Cardiac muscle cell (in vitro differentiated cells and primary cell): ENCODE measurements at regions not wholly inside any gene's neighbourhood (a gene's known extent, or its start where the extent isn't known, plus 50 kb on each side); places are given as distances from the start of the nearest gene placed in this dataset.

Source experiments
- DNase-seq, 2 donors: peaks; one replicate each; pipeline versions ENCODE4 v3.0.0 to v3.0.0-alpha.2; 2010 to 2017; ENCODE audit warnings: low read depth in 1 of 2, low spot score in 1 of 2
- H3K27ac ChIP-seq: fragments of 200-600 bp; sonication (generic); 2 replicates; pipeline ENCODE4 v1.5.1; 2016
- H3K27me3 ChIP-seq: fragments of 200-600 bp; sonication (generic); 2 replicates; pipeline ENCODE4 v1.6.0; 2016; ENCODE audit warnings: control low read depth
- H3K36me3 ChIP-seq: fragments of 200-600 bp; sonication (generic); 2 replicates; pipeline ENCODE4 v1.5.1; 2016; ENCODE audit warnings: control low read depth
- H3K4me1 ChIP-seq: fragments of 200-600 bp; sonication (generic); 2 replicates; pipeline ENCODE4 v1.8.1; 2017; ENCODE audit warnings: low read depth, mild to moderate bottlenecking, mixed run types
- H3K4me3 ChIP-seq: fragments of 200-600 bp; sonication (generic); 2 replicates; pipeline ENCODE4 v1.5.1; 2016; ENCODE audit warnings: mild to moderate bottlenecking
- H3K9me3 ChIP-seq: fragments of 200-600 bp; sonication (generic); 2 replicates; pipeline ENCODE4 v1.5.1; 2017; ENCODE audit warnings: low read depth, mild to moderate bottlenecking, control low read depth
- TF ChIP-seq, protein P1 (sequence below): IDR thresholded peaks from 2 replicates; pipeline ENCODE4 v1.5.1; 2012; ENCODE audit warnings: low read depth, mild to moderate bottlenecking, low read length

DNA sequence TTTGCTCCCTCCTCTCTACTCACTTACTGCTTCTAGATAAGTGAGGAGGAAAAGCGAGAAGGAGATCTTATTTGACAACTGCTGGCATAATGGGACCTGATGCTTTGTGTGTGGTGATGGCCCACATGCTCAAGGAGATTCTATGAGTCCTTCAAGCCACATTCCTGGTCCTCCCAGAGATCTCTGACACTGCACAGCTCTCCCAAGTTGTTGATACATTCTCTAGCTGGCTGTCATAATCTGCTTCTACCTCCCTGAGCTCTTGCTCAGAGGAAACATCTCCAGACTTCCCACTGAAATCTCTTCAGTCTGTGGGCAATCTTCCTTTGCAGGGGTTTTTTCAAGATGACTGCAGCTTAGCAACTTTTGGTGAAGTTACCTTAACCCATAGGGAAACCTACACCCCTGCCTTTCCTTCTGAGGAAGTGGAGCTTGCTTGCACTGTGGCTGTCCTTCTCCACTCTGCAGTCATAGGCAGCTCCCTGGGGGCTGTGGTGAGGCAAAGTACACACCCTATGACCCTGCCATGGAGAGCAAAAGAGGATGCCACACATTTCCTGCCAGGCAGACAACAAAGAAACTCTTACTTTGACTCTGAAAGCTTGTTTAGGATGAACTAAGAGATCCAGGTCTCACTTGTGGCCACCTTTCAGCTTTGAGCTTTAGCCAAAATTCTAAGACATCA, 163.8 kb downstream of the TMEM38B start:
- Histone ChIP-seq H3K36me3 (no peaks in the 10 kb centered on the region), H3K27ac (no peak overlapping the region), H3K9me3 (no peaks in the 10 kb centered on the region), H3K4me3 (no peak overlapping the region), H3K27me3 (no peaks in the 10 kb centered on the region), H3K4me1 (no peaks in the 10 kb centered on the region)
- TF ChIP-seq, protein P1, sequence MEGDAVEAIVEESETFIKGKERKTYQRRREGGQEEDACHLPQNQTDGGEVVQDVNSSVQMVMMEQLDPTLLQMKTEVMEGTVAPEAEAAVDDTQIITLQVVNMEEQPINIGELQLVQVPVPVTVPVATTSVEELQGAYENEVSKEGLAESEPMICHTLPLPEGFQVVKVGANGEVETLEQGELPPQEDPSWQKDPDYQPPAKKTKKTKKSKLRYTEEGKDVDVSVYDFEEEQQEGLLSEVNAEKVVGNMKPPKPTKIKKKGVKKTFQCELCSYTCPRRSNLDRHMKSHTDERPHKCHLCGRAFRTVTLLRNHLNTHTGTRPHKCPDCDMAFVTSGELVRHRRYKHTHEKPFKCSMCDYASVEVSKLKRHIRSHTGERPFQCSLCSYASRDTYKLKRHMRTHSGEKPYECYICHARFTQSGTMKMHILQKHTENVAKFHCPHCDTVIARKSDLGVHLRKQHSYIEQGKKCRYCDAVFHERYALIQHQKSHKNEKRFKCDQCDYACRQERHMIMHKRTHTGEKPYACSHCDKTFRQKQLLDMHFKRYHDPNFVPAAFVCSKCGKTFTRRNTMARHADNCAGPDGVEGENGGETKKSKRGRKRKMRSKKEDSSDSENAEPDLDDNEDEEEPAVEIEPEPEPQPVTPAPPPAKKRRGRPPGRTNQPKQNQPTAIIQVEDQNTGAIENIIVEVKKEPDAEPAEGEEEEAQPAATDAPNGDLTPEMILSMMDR, result no peak
- no peak for DNase-seq

DNA sequence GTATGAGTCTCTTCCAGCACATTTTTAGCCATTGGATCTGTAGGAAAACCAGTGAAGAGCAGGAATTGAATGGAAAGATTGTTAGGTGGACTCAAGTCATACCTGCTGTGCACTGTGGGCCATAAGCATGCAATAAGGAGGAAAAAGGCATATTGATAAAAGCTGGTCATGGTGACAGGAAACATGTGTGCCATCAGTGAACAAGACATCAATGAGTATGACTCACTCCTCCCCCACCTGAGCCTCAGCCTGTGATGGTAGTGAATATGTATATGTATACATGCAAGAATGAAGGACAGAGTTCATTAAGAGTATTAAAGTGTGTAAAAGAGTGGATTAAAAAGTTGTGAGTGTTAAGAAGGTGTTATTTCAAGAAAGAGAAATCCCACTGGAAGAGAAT, 164.5 kb downstream of the TMEM38B start:
- H3K9me3 ChIP-seq, result no peaks in the 10 kb centered on the region
- TF ChIP-seq, protein P1, result no peak
- no peaks in the 10 kb centered on the region for H3K36me3 ChIP-seq
- DNase-seq, result no peak
- no peak overlapping the region for H3K27ac ChIP-seq
- no peak overlapping the region for H3K4me3 ChIP-seq
- no peaks in the 10 kb centered on the region for H3K4me1 ChIP-seq
- no peaks in the 10 kb centered on the region for H3K27me3 ChIP-seq

DNA sequence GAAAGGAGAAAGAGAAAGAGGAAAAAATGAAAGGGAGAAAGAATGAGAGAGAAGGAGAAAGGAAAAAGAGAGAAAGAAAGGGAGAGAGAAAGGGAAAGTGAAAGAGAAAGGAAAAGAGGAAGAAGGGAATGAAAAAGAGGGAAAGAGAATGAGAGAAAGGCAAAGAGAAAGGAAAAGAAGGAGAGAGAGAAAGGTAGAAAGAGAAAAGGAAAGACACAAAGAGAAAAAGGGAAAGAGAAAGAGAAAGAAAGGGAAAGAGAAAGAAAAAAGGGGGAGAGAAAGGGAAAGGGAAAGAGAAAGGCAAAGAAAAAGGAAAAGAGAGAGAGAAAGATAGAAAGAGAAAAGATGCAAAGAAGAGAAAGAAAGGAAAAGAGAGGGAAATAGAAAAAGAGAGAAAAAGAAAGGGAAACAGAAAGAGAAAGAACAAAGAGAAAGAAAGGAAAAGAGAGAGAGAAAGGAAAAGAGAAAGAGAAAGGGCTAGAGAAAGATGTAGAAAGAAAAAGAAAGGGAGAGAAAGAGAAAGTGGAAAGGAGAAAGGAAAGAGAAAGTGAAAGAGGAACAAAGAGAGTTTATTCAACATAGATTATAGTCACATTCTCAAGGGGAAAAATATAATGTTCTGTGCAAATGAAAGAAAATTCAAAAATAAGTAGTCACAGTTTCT, 165.2 kb downstream of the TMEM38B start:
- Histone ChIP-seq H3K36me3 (no peaks in the 10 kb centered on the region), H3K9me3 (no peaks in the 10 kb centered on the region), H3K4me1 (peaks cover under 1% of the 10 kb centered on the region), H3K27me3 (no peaks in the 10 kb centered on the region), H3K27ac (no peak overlapping the region), H3K4me3 (no peak overlapping the region)
- TF ChIP-seq, protein P1, result no peak
- no peak for DNase-seq

DNA sequence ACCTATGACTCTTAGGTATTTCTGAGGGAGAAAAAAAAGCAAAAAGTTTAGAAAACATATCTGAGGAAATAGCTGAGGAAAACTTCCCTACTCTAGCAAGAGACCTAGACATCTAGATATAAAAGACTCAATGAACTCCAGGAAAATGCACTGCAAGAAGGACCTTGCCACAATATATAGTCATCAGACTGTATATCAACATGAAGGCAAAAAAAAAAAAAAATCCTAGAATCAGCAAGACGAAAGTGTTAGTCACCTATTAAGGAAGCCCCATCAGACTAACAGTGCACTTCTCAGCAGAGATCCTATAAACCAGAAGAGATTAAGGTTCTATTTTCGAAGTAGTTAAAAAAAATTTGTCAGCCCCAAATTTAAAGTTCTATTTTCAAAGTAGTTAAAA, 166.2 kb downstream of the TMEM38B start:
- no peak overlapping the region for H3K4me3 ChIP-seq
- no peaks in the 10 kb centered on the region for H3K9me3 ChIP-seq
- no peak for DNase-seq
- no peak overlapping the region for H3K27ac ChIP-seq
- no peaks in the 10 kb centered on the region for H3K36me3 ChIP-seq
- peaks cover 10% of the 10 kb centered on the region for H3K4me1 ChIP-seq
- TF ChIP-seq, protein P1, result no peak
- no peaks in the 10 kb centered on the region for H3K27me3 ChIP-seq

DNA sequence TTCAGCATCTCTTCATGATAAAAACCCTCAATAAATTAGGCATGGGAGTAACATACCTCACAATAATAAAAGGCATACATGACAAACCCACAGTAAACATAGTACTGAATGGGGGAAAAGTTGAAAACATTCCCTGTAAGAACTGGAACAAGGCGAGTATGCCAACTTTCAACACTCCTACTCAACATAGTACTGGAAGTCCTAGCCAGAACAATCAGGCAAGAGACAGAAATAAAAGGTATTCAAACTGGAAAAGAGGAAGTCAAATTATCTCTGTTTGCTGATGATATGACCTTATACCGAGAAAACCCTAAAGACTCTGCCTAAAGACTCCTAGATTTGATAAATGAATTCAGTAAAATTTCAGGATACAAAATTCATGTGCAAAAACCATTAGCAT, 167.6 kb downstream of the TMEM38B start:
- DNase-seq, result no peak
- peaks cover 10% of the 10 kb centered on the region for H3K4me1 ChIP-seq

More for the DNA sequence above, 167.6 kb downstream of the TMEM38B start:
- Histone ChIP-seq H3K27me3 (no peaks in the 10 kb centered on the region), H3K4me3 (no peak overlapping the region), H3K9me3 (no peaks in the 10 kb centered on the region), H3K27ac (no peak overlapping the region), H3K36me3 (no peaks in the 10 kb centered on the region)
- TF ChIP-seq, protein P1, result no peak
